ENCODE measurements at regions not wholly inside any gene's neighbourhood (a gene's known extent, or its start where the extent isn't known, plus 50 kb on each side); places are given as distances from the start of the nearest gene placed in this dataset.

GRCh38 chr12:90106568-90106967, 397.9 kb upstream of the ATP2B1 start:
- intact Hi-C loops (cut with micrococcal nuclease; ENCODE audit: unreplicated experiment) = no loop called here
- TF ChIP-seq IKZF2 (IDR thresholded peaks at IDR 0.05) (no peak), ELK1 (IDR thresholded peaks at IDR 0.05; ENCODE audit: low read depth, low read length) (no peak), ATF7 (IDR thresholded peaks at IDR 0.05; ENCODE audit: low read depth) (no peak), BCLAF1 (IDR thresholded peaks at IDR 0.05) (no peak)
- no peak for FAIRE-seq
- H3K4me3 ChIP-seq = no peak overlapping the region
- RAD21 ChIA-PET (ENCODE audit: unreplicated experiment) = interaction anchor here (1.8 kb wide), 1 partner anchor 10 kb away, joined by 5 read pairs; no protein-coding TSS in a partner anchor
- WGBS (ENCODE audit: insufficient coverage, insufficient replicate concordance, low lambda C conversion rate, missing lambda C conversion rate) = 80% methylated on average over 3 of the region's 3 CpGs
- no peaks in the 10 kb centered on the region for H3K9me3 ChIP-seq (replicated peaks; ENCODE audit: control insufficient read depth, insufficient read depth, low read length)
- no peaks in the 10 kb centered on the region for H3K4me1 ChIP-seq (ENCODE audit: control insufficient read depth, insufficient read depth, low read length)
- H3K36me3 ChIP-seq (ENCODE audit: control insufficient read depth in 2 of 2, insufficient read depth in 2 of 2, low read length in 1 of 2) = no peaks in the 10 kb centered on the region
- SMC1A ChIA-PET (ENCODE audit: uncharacterized antibody, unreplicated experiment) = interaction anchor here (1.5 to 7.3 kb wide), 2 partner anchors 489 to 564 kb away, joined by 4 to 93 read pairs; no protein-coding TSS in a partner anchor
- BruUV-seq (replicated peaks) = no TSS peak
- H3K79me2 ChIP-seq (ENCODE audit: control insufficient read depth, insufficient read depth, low read length) = no peaks in the 10 kb centered on the region
- CTCF ChIA-PET = interaction anchor here (0.7 to 1.1 kb wide), 3 partner anchors 9 to 1644 kb away, joined by 3 read pairs; no protein-coding TSS in a partner anchor
- no peak overlapping the region for H3K9ac ChIP-seq (ENCODE audit: control insufficient read depth, insufficient read depth, low read length)
- H2AFZ ChIP-seq (ENCODE audit: control insufficient read depth, low read depth, low read length) = no peak overlapping the region
- no peak overlapping the region for H3K4me2 ChIP-seq (ENCODE audit: control insufficient read depth, insufficient read depth)
- DNase-seq (ENCODE audit: low read depth, low spot score) = no peak
- ATAC-seq = no peak
- H3K27ac ChIP-seq (ENCODE audit: control insufficient read depth, insufficient read depth) = no peak overlapping the region
- in situ Hi-C loops (cut with MboI) = no loop called here
- H3K27me3 ChIP-seq (replicated peaks in 1 of 2; ENCODE audit: control insufficient read depth in 2 of 2, insufficient read depth in 2 of 2, low read length in 1 of 2) = no peaks in the 10 kb centered on the region
- POLR2A ChIA-PET = no interaction called here
- no peaks in the 10 kb centered on the region for H4K20me1 ChIP-seq (ENCODE audit: control insufficient read depth, insufficient read depth)

All from GM12878 (cell line).